ENCODE measurements at regions not wholly inside any gene's neighbourhood (a gene's known extent, or its start where the extent isn't known, plus 50 kb on each side); places are given as distances from the start of the nearest gene placed in this dataset.

GRCh38 chr9:109940561-109940960, 160.6 kb downstream of the PALM2AKAP2 start:
- no peaks in the 10 kb centered on the region for H3K4me1 ChIP-seq (ENCODE audit: insufficient read depth, low read length)
- no peak overlapping the region for H3K4me2 ChIP-seq (ENCODE audit: low read length)
- ATAC-seq (no peak), DNase-seq (no peak)
- H3K9me2 ChIP-seq (replicated peaks; ENCODE audit: low read length): no peaks in the 10 kb centered on the region
- no peak overlapping the region for H2AFZ ChIP-seq (ENCODE audit: low read length)
- ChIA-PET CTCF (no interaction called here), POLR2A (ENCODE audit: unreplicated experiment) (no interaction called here)
- no peak overlapping the region for H3K9ac ChIP-seq (ENCODE audit: low read length)
- H3K36me3 ChIP-seq (ENCODE audit: low read depth, low read length): no peaks in the 10 kb centered on the region
- no peaks in the 10 kb centered on the region for H3K27me3 ChIP-seq (ENCODE audit: low read length)
- no peak for TF ChIP-seq EZH2phosphoT487 (IDR thresholded peaks at IDR 0.05; ENCODE audit: borderline replicate concordance, low read length)
- no peak for TF ChIP-seq EZH2 (IDR thresholded peaks at IDR 0.05; ENCODE audit: low read length, unreplicated experiment)
- TF ChIP-seq CTCF (conservative IDR thresholded peaks at IDR 0.05; ENCODE audit: low read depth, low read length): no peak
- H3K79me2 ChIP-seq (ENCODE audit: low read length): no peaks in the 10 kb centered on the region
- no peak overlapping the region for H3K27ac ChIP-seq (ENCODE audit: low read length)
- BruUV-seq (replicated peaks): no TSS peak
- intact Hi-C loops (cut with micrococcal nuclease): no loop called here
- no peaks in the 10 kb centered on the region for H4K20me1 ChIP-seq (ENCODE audit: low read length)
- no peaks in the 10 kb centered on the region for H3K9me3 ChIP-seq (ENCODE audit: low read length)
- H3K4me3 ChIP-seq (ENCODE audit: low read length): no peak overlapping the region
- no peaks in the 10 kb centered on the region for H3F3A ChIP-seq (ENCODE audit: low read length, unreplicated experiment)

- no peaks in the 10 kb centered on the region for H3K4me1 ChIP-seq (ENCODE audit: insufficient read depth, low read length)
- H3K27me3 ChIP-seq (ENCODE audit: low read length): no peaks in the 10 kb centered on the region
- H3K36me3 ChIP-seq (ENCODE audit: low read depth, low read length): no peaks in the 10 kb centered on the region
- no peak overlapping the region for H2AFZ ChIP-seq (ENCODE audit: low read length)
- no peak for DNase-seq
- no peaks in the 10 kb centered on the region for H3K9me3 ChIP-seq (ENCODE audit: low read length)
- no TSS peak for BruUV-seq (replicated peaks)
- ATAC-seq: no peak
- H3K4me3 ChIP-seq (ENCODE audit: low read length): no peak overlapping the region
- intact Hi-C loops (cut with micrococcal nuclease): no loop called here
- H3K9ac ChIP-seq (ENCODE audit: low read length): no peak overlapping the region
- no peak overlapping the region for H3K4me2 ChIP-seq (ENCODE audit: low read length)
- ChIA-PET POLR2A (ENCODE audit: unreplicated experiment) (no interaction called here), CTCF (no interaction called here)
- TF ChIP-seq EZH2 (IDR thresholded peaks at IDR 0.05; ENCODE audit: low read length, unreplicated experiment) (no peak), CTCF (conservative IDR thresholded peaks at IDR 0.05; ENCODE audit: low read depth, low read length) (no peak), EZH2phosphoT487 (IDR thresholded peaks at IDR 0.05; ENCODE audit: borderline replicate concordance, low read length) (no peak)
- no peaks in the 10 kb centered on the region for H3K79me2 ChIP-seq (ENCODE audit: low read length)
- H3K9me2 ChIP-seq (replicated peaks; ENCODE audit: low read length): no peaks in the 10 kb centered on the region
- H3F3A ChIP-seq (ENCODE audit: low read length, unreplicated experiment): no peaks in the 10 kb centered on the region
- H4K20me1 ChIP-seq (ENCODE audit: low read length): no peaks in the 10 kb centered on the region
- H3K27ac ChIP-seq (ENCODE audit: low read length): no peak overlapping the region
Measured at GRCh38 chr9:109941771-109942170, 161.8 kb downstream of the PALM2AKAP2 start.

- Histone ChIP-seq H3K79me2 (ENCODE audit: low read length) (no peaks in the 10 kb centered on the region), H3K4me3 (ENCODE audit: low read length) (no peak overlapping the region), H3K9me2 (replicated peaks; ENCODE audit: low read length) (no peaks in the 10 kb centered on the region), H3K9ac (ENCODE audit: low read length) (no peak overlapping the region), H2AFZ (ENCODE audit: low read length) (no peak overlapping the region), H3K27ac (ENCODE audit: low read length) (no peak overlapping the region), H3K36me3 (ENCODE audit: low read depth, low read length) (no peaks in the 10 kb centered on the region), H3F3A (ENCODE audit: low read length, unreplicated experiment) (no peaks in the 10 kb centered on the region), H3K27me3 (ENCODE audit: low read length) (no peaks in the 10 kb centered on the region), H3K9me3 (ENCODE audit: low read length) (no peaks in the 10 kb centered on the region), H4K20me1 (ENCODE audit: low read length) (no peaks in the 10 kb centered on the region), H3K4me2 (ENCODE audit: low read length) (no peak overlapping the region), H3K4me1 (ENCODE audit: insufficient read depth, low read length) (no peaks in the 10 kb centered on the region)
- no TSS peak for BruUV-seq (replicated peaks)
- CTCF ChIA-PET: no interaction called here
- ATAC-seq (no peak), DNase-seq (no peak)
- POLR2A ChIA-PET (ENCODE audit: unreplicated experiment): no interaction called here
- TF ChIP-seq EZH2phosphoT487 (IDR thresholded peaks at IDR 0.05; ENCODE audit: borderline replicate concordance, low read length) (no peak), EZH2 (IDR thresholded peaks at IDR 0.05; ENCODE audit: low read length, unreplicated experiment) (no peak), CTCF (conservative IDR thresholded peaks at IDR 0.05; ENCODE audit: low read depth, low read length) (no peak)
- intact Hi-C loops (cut with micrococcal nuclease): no loop called here
Measured at GRCh38 chr9:109945573-109945972, 165.6 kb downstream of the PALM2AKAP2 start.

Measured in PC-3 (cell line).